ENCODE measurements at regions not wholly inside any gene's neighbourhood (a gene's known extent, or its start where the extent isn't known, plus 50 kb on each side); places are given as distances from the start of the nearest gene placed in this dataset.

- Histone ChIP-seq H3K4me1 (no peaks in the 10 kb centered on the region), H3K9me3 (no peaks in the 10 kb centered on the region), H3K27me3 (no peaks in the 10 kb centered on the region), H3K27ac (no peak overlapping the region), H3K36me3 (no peaks in the 10 kb centered on the region), H3K4me3 (no peak overlapping the region)
- WGBS, 2 donors = 83 to 93% methylated on average over 1 of the region's 1 CpG
- no peak for TF ChIP-seq POLR2A (IDR thresholded peaks at IDR 0.05)
- no peak for TF ChIP-seq CTCF (IDR thresholded peaks at IDR 0.05)
- TF ChIP-seq EP300 (IDR thresholded peaks at IDR 0.05) = no peak
- TF ChIP-seq POLR2AphosphoS5 (IDR thresholded peaks at IDR 0.05) = no peak
- DNase-seq = no peak
- intact Hi-C loops (cut with DNase I) = no loop called here
These were observed 116.0 kb upstream of the LRRN1 start for GRCh38 chr3:3683261-3683660.

DNA sequence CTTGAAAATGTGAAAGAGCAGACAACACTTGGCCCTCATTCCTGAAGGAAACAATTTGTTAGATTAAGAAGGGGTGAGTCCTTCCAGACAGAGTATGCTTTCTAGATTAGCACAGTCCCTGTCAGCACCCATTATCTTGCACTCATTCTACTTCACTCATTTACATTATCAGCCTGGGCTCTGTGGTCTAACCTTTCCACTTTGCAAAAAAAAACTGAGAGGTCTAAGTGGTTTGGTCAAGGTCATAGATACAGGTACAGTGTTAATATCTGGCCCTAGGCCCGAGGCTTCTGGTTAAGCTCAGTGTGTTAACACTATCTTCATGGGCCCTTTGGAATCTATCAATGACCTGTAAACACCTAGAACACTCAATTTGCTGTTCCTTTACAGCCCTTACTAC lies 123.4 kb upstream of the LRRN1 start:
- Histone ChIP-seq H3K9me3 (no peaks in the 10 kb centered on the region), H3K4me1 (no peaks in the 10 kb centered on the region), H3K36me3 (no peaks in the 10 kb centered on the region), H3K27me3 (no peaks in the 10 kb centered on the region), H3K4me3 (no peak overlapping the region), H3K27ac (no peak overlapping the region)
- intact Hi-C loops (cut with DNase I) = no loop called here
- no peak for TF ChIP-seq EP300 (IDR thresholded peaks at IDR 0.05)
- TF ChIP-seq POLR2AphosphoS5 (IDR thresholded peaks at IDR 0.05) = no peak
- DNase-seq = no peak
- WGBS, 2 donors = 40 to 47% methylated on average over 1 of the region's 1 CpG

- intact Hi-C loops (cut with DNase I) = no loop called here
- Histone ChIP-seq H3K27ac (no peak overlapping the region), H3K9me3 (no peaks in the 10 kb centered on the region), H3K4me1 (no peaks in the 10 kb centered on the region), H3K36me3 (no peaks in the 10 kb centered on the region), H3K4me3 (no peak overlapping the region), H3K27me3 (no peaks in the 10 kb centered on the region)
- TF ChIP-seq POLR2AphosphoS5 (IDR thresholded peaks at IDR 0.05) (no peak), CTCF (IDR thresholded peaks at IDR 0.05) (no peak), EP300 (IDR thresholded peaks at IDR 0.05) (no peak), POLR2A (IDR thresholded peaks at IDR 0.05) (no peak)
- no peak for DNase-seq
These were observed 124.0 kb upstream of the LRRN1 start for GRCh38 chr3:3675186-3675585.

GRCh38 chr3:3666664-3667063 lies 132.6 kb upstream of the LRRN1 start:
- no peaks in the 10 kb centered on the region for H3K4me1 ChIP-seq
- intact Hi-C loops (cut with DNase I) = no loop called here
- no peaks in the 10 kb centered on the region for H3K27me3 ChIP-seq
- no peak for DNase-seq
- H3K4me3 ChIP-seq = no peak overlapping the region
- 35 to 74% methylated on average over 3 of the region's 3 CpGs for WGBS, 2 donors
- no peak for TF ChIP-seq CTCF (IDR thresholded peaks at IDR 0.05)
- no peak for TF ChIP-seq POLR2A (IDR thresholded peaks at IDR 0.05)
- H3K36me3 ChIP-seq = no peaks in the 10 kb centered on the region
- no peak overlapping the region for H3K27ac ChIP-seq
- peaks cover 0 to 3% (median 0%) of the 10 kb centered on the region in 4 donors for H3K9me3 ChIP-seq

DNA sequence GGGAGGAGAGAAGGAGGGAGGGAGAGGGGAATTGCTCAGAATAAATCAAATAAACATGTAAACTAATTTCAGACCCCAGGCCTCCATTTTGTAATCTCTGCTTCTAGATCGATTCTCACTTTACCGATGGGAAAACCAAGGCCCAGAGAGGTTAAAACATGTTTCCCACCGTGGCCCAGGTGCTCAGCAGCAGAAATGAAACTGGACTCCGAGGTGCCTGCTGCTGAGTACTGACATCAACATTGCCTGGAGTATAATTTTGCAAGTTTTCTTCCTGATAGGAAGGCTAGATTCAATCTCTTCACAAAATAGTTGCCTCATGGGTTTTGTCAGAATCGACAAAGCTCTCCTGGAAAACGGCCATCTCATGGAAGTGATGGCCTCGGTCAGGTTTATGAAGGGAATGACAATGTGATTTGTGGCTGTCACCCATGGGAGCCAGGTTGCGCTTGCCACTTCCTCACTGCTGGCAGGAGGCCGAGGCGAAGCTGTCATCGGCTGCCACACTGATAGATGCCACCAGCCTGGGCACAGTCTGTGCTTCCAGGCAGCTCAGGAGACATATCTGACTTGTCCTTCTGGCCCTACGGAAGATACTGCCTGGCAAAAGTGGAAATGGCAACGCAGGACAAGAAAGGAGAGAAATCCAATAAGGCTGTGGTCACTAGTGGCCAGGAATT lies 133.1 kb upstream of the LRRN1 start:
- no peak for DNase-seq
- no peaks in the 10 kb centered on the region for H3K4me1 ChIP-seq
- no peaks in the 10 kb centered on the region for H3K36me3 ChIP-seq
- WGBS, 2 donors = 59 to 75% methylated on average over 13 of the region's 13 CpGs
- H3K4me3 ChIP-seq = no peak overlapping the region
- intact Hi-C loops (cut with DNase I) = no loop called here
- H3K9me3 ChIP-seq = peaks cover 0 to 3% (median 0%) of the 10 kb centered on the region in 4 donors
- H3K27me3 ChIP-seq = no peaks in the 10 kb centered on the region
- TF ChIP-seq EP300 (IDR thresholded peaks at IDR 0.05) (no peak), POLR2AphosphoS5 (IDR thresholded peaks at IDR 0.05) (no peak), POLR2A (IDR thresholded peaks at IDR 0.05) (no peak), CTCF (IDR thresholded peaks at IDR 0.05) (no peak)
- H3K27ac ChIP-seq = no peak overlapping the region
